ENCODE measurements at regions not wholly inside any gene's neighbourhood (a gene's known extent, or its start where the extent isn't known, plus 50 kb on each side); places are given as distances from the start of the nearest gene placed in this dataset.

DNA sequence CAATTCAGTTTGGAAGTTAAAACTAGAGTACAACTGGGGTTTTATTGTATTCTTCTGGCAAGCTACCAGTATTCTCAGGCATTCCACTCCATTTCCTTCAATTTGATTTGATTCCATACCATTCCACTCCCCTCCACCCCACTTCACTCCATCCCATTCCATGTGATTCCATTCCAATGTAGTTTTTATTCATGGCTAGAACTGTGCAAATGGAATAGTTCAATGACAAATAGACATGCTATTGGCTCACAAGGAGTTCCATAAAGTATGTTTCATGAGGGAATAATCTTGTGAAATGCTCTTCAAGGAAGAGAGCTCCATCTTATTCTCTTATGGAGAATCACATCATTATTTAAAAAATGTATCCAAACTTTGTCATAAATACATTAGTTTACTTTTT lies 285.0 kb upstream of the BMP2 start:
- no peak for DNase-seq

DNA sequence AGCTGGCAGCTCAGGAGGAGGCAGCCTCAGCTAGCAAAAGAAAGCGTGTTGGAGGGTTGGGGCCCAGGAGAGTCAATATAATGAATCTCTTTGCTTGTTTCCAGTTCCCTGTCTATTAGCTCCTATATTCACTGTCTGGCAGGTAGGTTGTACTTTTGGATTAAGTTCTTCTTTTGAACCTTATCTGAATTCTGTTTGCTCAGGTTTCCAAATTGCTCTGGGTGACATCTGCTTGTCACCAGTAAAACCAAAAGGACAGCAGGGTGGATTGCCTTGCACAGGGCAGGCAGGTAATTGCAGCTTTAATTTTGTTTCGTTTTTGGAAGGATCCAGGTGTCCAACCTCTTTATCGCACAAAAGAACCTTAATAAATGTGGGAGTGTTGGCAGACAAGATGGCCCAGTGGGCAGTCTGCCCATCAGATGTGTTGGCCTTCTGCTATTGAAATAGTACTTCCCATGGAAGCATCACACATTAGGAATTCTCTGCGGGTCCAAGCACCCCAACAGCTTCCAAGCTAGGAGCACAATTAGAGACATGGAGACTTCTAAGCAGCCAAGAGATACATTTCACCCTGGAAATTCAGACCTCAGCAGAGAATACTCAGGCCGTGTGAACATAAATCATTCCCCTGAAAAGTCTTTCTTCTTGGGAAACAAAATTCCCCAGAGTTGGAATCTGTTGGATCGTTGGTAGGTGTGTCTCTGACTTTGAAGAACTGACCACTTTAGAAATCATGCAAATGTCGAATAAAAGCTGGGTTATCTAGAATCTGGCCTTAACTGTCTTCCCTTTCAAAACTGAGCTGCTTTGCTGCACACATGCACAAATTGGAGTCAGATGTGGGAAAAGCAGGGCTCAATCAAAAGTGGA lies 286.9 kb upstream of the BMP2 start:
- no peak for DNase-seq

DNA sequence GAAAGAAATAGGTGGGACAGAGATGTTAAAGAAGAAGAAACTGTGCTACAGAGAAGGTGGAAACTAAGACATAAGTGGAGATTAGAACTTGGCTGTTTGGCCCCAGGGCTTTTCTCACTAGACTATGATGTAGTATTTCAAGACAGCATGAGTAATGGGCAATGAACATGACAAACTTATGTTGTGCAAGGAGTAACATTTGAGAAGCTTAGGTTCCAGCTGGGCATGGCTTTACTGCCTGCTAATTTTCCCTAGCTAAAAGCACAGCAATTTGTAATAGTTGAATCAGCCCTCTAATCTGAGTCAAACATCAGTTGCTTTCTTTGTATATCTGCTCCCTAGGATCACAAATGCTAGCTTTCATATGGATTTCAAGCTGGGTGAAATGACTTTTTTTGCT lies 294.3 kb upstream of the BMP2 start:
- DNase-seq = no peak

DNA sequence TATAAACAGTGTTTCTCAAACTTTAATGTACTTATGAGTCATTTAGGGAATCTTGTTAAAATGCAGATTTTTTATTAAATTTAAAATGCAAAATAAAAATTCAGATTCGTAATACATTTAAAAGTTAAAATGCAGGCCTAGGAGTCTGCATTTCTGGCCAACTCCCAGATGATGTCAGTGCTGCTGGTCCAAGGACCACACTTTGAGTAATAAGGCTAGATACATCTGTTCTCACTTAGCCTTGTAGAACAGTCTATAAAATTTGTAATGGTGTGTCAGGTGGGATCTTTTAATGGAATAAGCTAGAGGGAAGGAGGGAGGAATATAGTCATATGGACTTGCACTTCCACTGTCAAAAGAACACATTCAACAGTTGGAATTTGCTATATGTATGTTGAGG lies 295.6 kb upstream of the BMP2 start:
- no peak for DNase-seq

DNA sequence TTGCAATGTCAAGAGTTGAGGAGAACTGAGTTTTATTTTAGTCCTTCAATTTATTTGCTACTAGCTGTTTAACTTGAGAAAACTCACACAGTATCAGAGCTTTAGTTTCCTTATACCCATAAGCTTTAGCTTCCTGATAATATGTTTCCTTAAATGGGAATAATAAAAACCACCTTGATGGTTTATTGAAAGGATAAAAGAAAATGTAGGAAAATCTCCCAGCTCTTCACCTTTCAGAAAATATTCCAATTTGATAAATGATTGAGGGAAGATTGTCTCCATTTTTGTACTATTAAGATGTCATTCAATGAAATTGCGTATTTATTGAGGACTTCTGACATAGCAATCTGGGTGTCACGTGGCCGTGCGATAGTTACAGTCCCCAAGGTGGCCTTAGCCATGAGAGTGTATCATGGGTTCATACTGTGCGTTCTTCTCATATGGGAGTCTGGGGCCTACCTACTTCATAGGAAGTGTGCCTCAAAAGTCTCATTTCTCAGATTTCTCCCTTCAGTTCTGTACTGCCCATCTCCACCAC lies 296.3 kb upstream of the BMP2 start:
- no peak for DNase-seq

DNA sequence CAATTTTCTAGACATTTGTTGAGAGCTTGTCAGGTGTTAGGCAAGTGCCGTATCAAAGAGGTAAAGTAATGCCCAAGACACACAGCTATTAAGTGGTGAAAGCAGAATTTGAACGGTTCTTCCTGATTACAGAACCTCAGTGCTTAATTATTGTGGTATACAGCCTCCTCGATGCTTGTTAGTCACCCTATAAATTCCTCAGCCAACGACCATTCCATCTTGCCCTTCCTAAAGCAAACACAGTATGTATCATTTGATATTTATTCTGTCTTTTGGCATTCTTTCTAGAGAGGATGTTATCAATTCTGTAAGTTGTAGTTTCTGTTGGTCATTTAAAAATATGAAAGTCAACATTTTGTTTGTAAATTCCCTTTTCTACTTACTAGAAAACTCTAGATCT lies 297.8 kb upstream of the BMP2 start:
- DNase-seq = no peak

DNA sequence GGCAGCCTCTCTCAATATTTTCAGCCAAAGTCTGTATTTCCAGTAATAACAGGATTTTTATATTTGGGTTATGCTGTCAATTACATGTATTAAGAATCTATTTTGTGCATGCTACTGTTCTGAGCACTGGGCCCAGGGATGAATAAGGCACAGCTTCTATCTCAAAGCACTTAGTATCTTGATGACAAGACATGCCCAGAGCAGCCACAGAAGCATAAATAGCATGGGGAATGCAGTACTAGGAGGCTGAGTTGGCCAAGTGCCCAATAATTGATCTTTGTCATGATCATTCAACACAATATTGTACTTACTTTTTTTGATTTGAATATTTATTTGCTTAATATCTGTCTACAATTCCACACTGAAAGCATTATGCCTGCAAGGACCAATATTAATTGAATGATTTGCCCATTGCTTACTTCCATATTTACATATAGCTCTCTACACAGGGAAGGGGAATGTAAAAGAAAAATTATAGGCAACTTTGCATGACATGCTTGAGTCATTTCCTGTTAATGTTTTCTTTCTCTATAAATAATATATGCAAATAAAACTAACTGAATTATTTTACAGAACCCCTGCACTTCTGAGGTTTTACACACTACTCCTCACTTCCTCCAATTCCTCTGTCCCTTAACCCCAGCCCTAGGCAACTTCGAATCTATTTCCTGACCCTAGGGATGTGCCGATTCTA lies 298.9 kb upstream of the BMP2 start:
- no peak for DNase-seq

DNA sequence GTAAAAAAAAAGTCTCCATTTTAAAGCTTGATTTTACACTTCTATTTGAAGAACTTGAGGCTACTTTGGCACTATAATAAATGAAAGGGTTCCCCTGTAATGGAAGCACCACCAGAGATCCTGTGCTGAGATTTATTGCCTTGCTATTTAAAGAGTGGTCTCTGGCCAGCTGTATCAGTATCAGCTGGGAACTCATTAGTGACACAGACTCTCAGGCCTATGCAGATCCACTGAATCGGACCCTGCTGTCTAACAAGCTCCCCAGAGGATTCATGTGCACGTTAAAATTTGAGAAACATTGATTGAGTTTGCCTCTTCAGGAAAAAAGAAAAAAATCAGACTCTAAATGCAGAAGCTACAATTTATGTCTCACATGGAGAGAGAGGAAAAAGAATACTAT lies 299.9 kb upstream of the BMP2 start:
- DNase-seq = no peak

DNA sequence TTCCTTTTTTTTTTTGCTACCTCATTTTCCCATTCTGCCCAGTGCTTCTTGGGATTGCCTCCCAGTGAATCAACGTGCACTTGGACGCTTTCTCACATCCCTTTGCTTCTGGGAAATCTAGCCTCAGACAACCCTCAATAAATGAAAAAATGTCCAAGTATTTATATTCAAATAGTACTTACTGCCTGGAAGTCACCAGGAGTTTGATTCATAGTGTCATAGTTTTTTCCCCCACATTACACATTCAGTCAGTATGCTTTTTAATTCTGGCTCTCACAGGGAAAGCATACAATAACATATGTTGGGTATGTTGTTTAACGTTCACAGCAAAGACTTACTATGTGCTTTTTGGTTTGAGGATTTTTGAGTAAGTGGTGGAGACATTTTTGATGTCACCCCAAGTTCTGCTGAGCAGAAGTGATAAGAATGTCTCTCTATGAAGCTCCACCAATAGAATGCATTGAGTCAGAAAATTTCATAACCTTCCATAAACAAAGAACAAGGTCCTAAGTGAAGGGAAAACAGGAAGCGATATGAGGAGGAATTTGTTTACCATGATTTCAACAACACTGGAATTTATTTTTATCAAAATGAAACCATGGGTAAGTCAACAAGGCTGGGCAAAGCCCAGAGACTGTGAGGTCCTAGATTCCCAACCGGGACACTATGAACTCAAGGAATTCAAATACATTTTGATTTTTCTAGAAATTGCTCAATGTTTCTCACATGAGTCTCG lies 301.2 kb upstream of the BMP2 start:
- DNase-seq = no peak

DNA sequence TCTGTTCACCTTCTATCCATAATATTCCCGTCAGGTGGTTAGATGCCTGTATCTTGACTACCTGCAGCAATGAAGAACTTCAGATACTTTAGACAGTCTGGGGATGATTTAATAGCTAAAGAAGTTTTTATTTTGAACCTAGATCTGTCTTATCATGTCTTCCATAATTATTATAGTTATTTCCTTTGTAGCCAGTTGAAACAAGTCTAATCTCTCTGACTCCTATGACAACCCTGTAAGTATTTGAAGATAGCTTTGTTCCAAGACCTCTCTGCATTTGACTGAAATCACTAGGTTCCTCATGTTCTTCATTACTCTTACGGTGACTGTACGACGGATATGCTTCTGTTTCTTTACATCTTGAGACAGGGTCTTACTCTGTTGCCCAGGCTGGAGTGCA lies 316.6 kb upstream of the BMP2 start:
- no peak for DNase-seq

DNA sequence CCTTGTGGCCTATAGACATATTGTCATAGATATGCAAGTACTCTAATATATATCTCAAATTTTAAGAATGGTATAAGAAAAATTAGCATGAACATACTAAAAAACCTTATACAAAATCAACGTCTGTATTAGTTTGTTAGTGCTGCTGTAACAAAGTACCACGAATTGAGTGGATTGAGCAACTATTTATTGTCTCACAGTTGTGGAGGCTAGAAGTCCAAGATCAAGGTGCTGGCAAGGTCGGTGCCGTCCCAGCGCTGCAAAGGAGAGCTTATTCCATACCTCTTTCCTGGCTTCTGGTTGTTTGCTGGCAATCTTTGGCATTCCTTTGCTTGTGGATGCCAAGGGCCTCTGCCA lies 317.6 kb upstream of the FERMT1 start:
- DNase-seq = no peak

DNA sequence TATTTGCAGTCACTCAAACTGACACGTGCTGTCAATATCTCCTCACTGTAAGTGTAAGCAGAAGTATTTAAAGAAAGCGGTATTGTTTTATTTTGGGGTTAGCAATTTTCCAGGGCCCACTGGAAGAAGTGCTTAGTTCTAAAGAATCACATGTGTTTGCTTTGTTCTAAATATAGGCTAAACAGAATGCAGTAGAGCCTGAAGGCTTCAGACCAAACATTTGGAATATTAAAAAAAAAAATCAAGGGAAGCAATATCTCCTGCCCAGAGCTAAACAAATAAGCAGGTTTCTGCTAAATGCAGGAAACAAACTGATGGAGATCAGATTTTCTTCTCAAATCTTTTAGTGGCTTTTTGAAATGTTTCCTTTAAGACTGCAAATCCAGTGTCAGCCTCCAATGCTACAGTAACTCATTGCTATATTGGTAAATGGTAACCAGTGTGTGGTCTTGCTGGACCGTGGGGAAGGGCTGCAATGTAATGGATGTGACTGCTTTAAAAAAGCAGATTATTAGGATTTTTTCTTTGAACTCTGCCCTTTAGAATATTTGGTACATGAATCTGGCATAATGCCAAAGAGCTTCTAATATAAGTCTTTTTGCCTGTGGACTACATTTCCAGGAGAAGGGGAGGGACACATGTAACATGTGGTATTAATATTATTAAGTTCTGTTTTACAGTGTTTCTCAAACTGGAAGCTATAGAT lies 317.1 kb upstream of the FERMT1 start:
- DNase-seq = no peak

DNA sequence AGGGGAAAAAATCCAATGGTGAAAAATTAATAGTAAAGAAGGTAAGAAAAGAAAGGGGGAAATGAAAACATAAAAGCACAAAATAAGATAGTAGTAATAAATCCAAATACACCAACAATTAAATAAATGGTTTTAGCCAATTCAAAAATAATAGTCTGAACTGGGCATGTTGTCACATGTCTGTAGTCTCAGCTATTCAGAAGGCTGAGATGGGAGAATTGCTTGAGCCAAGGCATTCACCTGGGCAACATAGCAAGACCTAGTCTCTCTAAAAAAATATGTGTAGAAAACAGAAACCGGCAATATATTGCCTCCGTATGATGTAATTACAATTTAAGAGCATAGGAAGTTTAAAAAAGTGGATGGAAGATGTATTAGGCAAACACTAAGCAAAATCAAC lies 311.3 kb upstream of the FERMT1 start:
- DNase-seq = no peak

DNA sequence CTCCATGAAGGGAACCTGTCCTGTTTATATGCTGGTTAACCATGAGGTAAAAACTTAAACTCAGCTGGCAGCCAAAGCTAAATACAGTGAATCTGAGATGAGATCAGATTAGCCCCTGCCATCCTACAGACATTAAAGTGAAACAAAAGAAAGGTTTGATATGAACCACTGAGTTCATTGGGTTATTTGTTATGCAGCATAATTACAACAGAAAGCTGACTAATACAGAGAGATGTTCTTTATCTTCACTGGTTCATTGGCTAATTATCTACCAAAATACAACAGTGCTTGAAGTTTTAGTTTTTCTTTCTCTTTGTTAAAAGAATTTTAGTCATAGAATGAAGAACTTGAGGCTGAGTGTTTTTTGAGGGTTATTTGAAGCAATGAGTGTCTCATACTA lies 307.6 kb upstream of the FERMT1 start:
- DNase-seq = no peak

DNA sequence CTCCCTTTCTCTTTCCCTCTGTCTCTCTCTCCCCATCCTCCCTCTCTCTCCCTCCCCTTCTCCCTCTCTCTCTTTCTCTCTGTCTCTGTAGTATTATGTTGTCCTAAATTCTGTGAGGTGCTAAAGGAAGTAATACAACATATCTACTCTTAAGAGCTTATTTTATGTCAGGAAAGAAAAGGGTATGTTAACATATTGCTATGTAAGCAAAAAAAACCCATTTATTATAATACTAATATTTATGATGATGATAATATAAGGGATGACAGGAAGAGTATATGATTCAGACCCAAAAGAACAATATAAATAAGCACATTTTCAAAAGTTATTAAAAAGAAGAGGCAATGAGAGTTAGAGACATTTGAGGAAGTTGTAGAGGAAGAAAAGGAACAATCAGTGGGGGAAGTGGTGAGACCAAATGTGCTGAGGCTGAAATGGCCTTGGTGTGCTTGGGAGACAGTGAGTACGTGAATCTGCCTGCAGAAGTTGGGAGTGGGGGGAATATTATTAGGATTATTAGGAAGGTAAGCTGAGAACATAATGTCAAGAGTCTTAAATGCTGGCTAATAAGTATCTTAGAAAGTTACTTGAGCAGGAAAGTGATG lies 303.6 kb upstream of the FERMT1 start:
- no peak for DNase-seq

DNA sequence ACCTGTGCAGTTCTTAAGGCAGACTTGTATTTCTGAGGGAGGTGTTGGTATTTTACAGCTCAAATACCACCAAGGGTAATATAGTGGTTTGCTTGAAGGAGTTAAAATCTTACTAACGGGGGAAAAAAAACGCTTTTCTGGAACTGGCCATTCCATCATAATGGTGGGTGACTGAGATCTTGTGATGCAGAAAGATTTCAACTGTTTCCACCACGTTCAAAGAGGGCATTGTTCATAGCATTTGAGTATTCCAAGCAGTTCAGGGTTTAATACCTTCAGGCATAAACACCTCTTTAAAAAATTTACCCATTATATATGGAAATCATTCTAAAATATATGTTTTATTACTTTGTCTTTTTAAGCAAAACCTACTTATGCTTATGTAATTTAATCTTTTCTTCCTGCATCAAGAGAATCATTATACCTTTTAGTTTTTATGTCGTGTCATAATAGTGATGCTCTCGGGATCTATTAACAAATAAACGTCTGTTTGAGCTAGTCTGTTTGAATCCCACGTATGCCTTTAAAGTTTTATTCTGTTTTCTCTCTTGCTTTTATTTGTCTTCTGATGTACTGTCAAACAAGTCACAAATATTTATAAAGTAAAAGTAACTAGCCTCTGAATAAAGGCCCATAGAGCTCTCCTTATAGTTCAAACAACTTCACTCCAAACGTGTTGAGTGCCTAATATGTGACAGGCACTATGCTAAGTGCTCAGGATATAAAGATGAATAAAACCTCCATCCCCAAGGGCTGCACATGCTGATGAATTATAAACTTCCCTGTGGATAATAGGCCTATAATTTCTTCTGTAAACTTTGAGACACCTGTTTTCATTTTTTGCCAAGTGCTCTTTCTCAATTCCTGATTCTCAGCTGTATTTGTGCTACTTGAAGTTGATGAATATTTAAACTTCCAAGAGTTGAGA lies 298.8 kb upstream of the FERMT1 start:
- DNase-seq = no peak

DNA sequence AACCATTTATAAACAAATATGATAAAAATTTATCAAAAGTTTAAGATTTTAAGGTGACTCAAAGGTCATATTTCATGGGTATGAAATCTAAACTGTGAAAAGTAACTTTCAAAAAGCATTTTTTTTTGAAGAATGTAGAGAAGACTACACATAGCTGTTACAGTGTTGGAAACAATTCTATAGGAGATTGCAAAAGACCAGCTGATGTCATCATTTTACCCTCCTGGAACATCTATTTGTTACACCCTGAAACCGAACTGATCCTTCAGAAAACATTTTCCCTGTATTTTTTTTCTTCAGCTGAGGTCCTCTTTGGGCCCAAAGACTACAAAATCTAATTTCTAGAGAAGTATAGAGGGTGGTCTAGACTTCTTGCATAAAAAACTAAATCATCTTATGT lies 297.5 kb upstream of the FERMT1 start:
- DNase-seq = no peak

DNA sequence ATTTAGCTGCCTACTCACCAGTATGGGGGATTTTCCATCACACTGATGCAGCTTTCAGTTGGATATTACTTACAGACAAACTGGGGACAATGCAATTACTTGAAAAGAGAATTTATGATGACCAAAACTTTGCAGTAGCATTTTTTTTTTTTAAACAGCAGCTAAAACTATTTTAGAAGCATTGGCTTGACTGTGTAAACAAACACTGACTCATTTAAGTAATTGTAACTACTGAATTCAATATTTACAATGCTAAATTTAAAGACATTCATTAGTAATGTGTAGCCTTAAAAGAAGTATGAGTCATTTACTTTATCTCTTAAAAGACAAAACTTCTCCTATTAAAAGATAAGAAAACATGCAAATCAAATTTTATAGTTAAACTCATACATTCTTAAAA lies 295.9 kb upstream of the FERMT1 start:
- no peak for DNase-seq

DNA sequence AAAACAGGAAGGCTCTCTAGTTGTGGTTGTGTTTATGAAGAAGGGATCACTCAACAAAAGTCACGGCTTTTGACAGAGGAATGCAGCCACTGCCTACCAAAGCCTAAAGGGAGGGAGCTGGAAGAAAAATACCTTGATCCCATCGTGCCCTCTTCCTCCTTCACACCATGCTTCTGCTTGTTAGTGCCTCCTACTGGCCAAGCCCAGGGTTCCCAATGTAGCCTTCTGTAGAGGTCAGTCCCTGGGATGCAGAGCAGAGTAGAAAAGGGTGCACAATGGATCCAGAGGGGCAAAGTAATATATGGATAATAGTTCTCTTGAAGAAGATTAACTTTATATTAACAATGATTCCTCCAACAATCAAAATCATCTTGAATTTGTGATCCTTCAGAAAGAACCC lies 293.5 kb upstream of the FERMT1 start:
- no peak for DNase-seq

DNA sequence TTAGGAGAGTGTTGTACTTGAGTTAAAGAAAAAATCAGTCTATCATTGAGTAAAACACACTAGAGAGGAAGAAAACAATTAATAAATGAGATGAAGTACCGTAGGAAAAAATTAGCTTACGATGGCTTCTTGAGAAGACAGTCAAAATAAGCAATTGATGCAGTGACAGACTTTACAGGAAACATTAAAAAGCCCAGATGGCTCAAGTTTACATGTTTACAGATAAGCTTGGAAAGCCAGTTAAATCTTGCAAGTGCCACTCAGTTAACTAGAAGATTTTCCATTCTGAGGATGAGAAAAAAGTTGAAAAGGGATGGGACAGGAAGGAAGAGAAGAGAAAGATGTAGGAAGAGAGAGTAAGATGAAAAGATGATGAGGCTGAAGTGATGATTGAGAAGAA lies 288.8 kb upstream of the FERMT1 start:
- no peak for DNase-seq

DNA sequence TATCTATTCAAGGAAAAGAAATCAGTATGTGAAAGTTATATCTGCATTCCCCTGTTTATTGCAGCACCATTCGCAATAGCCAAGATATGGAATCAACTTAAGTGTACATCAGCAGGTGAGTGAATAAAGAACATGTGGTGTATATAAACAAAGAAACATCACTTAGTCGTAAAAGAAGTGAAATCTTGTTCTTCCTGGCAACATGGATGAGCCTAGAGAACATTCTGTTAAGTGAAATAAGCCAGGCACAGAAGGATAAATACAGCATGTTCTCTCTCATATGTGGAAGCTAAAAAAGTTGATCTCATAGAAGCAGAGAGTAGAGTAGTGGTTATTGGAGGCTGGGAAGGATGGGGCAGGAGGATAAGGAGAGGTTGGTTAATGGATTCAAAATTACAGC lies 287.9 kb upstream of the FERMT1 start:
- DNase-seq = no peak

DNA sequence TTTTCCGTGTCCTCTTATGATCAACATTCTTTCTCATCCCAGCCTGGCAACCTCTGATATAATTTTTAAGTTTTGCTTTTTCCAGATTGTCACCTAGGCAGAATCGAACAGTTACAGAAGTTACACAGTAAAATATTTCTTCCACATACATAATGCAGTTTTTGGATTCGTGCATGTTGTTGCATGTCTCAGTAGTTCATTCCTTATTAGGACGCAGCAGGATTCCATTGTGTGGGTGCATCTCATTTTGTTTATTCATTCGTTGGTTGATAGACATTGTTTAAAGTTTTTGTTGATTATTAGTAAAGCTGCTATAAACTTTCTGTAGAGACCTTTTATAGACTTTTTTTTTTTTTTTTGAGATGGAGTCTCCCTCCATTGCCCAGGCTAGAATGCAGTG lies 284.3 kb upstream of the FERMT1 start:
- no peak for DNase-seq

Measured in RPMI8226 (cell line).